Activated CD8-positive, alpha-beta memory T cell treated with anti-CD3 and anti-CD28 coated beads, Interleukin-2, amount 10 ng/mL, durations not matched to agents 7 days and 5 days (primary cell): ENCODE measurements at regions not wholly inside any gene's neighbourhood (a gene's known extent, or its start where the extent isn't known, plus 50 kb on each side); places are given as distances from the start of the nearest gene placed in this dataset.

ENCODE experiments used
- ATAC-seq: fragments of 150-1000 bp; cut with Tn5 transposase; one replicate; pipeline ENCODE4 v1.10.0; 2021; ENCODE audit warnings: moderate library complexity
- CTCF ChIA-PET: fragments of 350-600 bp; sonication (Branson Sonifier 250); formaldehyde crosslinking; loops from one replicate; lab custom pipeline; 2021; ENCODE audit warnings: antibody characterized with exemption; lab: Charles Lee
- DNase-seq: peaks from one replicate; pipeline ENCODE4 v3.0.0-alpha.2; 2020
- H3K27ac Mint-ChIP-seq: one replicate; pipeline ENCODE4 v1.8.0; 2021; ENCODE audit warnings: mild to moderate bottlenecking, mixed read lengths
- H3K27me3 Mint-ChIP-seq: one replicate; pipeline ENCODE4 v1.8.0; 2021; ENCODE audit warnings: mixed read lengths
- H3K36me3 Mint-ChIP-seq: one replicate; pipeline ENCODE4 v1.8.0; 2021; ENCODE audit warnings: mild to moderate bottlenecking, mixed read lengths
- H3K4me1 Mint-ChIP-seq: one replicate; pipeline ENCODE4 v1.8.0; 2021; ENCODE audit warnings: mixed read lengths
- H3K4me3 Mint-ChIP-seq: one replicate; pipeline ENCODE4 v1.8.0; 2021; ENCODE audit warnings: mild to moderate bottlenecking, moderate library complexity, mixed read lengths
- H3K9me3 Mint-ChIP-seq: one replicate; pipeline ENCODE4 v1.8.0; 2022; ENCODE audit warnings: low read depth, mixed read lengths

DNA sequence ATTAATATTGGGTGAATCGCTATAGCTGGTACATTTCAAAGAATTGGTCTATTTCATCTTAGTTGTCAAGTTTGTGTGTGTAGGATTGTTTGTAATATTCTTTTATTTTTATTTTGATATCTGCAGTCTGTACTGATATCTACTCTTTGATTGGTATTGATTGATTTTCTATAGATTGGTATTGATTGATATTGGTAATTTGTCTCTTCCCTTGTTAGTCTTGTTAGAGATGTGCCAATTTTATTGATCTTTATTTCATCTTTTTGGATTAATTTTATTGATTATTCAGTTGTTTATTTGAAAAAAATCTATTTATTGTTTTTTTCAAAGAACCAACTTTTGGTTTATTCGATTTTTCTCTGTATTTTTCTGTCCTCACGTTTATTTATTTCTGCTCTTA lies 61.4 kb downstream of the TM2D3 start:
- no peak overlapping the region for H3K4me3 Mint-ChIP-seq
- no peaks in the 10 kb centered on the region for H3K9me3 Mint-ChIP-seq
- H3K4me1 Mint-ChIP-seq: no peaks in the 10 kb centered on the region
- no peaks in the 10 kb centered on the region for H3K36me3 Mint-ChIP-seq
- CTCF ChIA-PET: no interaction called here
- DNase-seq (no peak), ATAC-seq (no peak)
- H3K27ac Mint-ChIP-seq: no peak overlapping the region
- peaks cover 47% of the 10 kb centered on the region for H3K27me3 Mint-ChIP-seq

- Mint-ChIP-seq H3K9me3 (no peaks in the 10 kb centered on the region), H3K36me3 (no peaks in the 10 kb centered on the region), H3K4me1 (no peaks in the 10 kb centered on the region), H3K4me3 (no peak overlapping the region), H3K27ac (no peak overlapping the region), H3K27me3 (peaks cover 36% of the 10 kb centered on the region)
- DNase-seq (no peak), ATAC-seq (no peak)
- CTCF ChIA-PET: no interaction called here
Measured at GRCh38 chr15:101583284-101583683, 68.9 kb downstream of the TM2D3 start.

GRCh38 chr15:101580431-101580830 lies 71.8 kb downstream of the TM2D3 start:
- Mint-ChIP-seq H3K4me1 (no peaks in the 10 kb centered on the region), H3K9me3 (no peaks in the 10 kb centered on the region), H3K27me3 (peaks cover 20% of the 10 kb centered on the region), H3K36me3 (no peaks in the 10 kb centered on the region), H3K27ac (no peak overlapping the region), H3K4me3 (no peak overlapping the region)
- no peak for DNase-seq
- ATAC-seq: no peak
- CTCF ChIA-PET: no interaction called here

GRCh38 chr15:101579631-101580163 lies 72.5 kb downstream of the TM2D3 start:
- Mint-ChIP-seq H3K4me3 (no peak overlapping the region), H3K36me3 (no peaks in the 10 kb centered on the region), H3K4me1 (no peaks in the 10 kb centered on the region), H3K9me3 (no peaks in the 10 kb centered on the region), H3K27me3 (peaks cover 20% of the 10 kb centered on the region), H3K27ac (no peak overlapping the region)
- CTCF ChIA-PET: interaction anchor here (0.7 kb wide), 1 partner anchor 571 kb away, joined by 3 read pairs; no protein-coding TSS in a partner anchor
- ATAC-seq (no peak), DNase-seq (no peak)

GRCh38 chr15:101578443-101578894 lies 73.7 kb downstream of the TM2D3 start:
- no peaks in the 10 kb centered on the region for H3K4me1 Mint-ChIP-seq
- ATAC-seq: no peak

DNA sequence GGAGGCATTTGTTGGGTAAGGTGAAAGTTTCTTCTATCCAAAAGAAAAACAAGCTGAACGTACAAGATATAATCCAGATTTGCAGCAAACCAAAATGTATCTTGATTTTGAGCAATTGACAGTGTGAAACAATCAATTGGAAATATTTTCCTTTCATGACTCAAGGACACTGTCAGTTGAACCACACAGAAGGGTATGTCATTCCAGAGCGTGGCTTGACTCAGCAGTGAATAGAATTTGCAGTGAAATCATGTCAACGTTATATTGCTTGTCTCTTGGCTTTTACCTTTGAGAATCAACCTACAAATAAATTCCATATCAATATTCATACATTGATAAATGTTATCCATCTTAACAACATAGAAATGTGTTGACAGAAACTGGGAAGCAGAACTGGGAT lies 78.2 kb downstream of the TM2D3 start:
- Mint-ChIP-seq H3K27me3 (peaks cover 15% of the 10 kb centered on the region), H3K36me3 (no peaks in the 10 kb centered on the region), H3K4me3 (no peak overlapping the region), H3K27ac (no peak overlapping the region), H3K9me3 (no peaks in the 10 kb centered on the region), H3K4me1 (no peaks in the 10 kb centered on the region)
- ATAC-seq: no peak
- CTCF ChIA-PET: no interaction called here
- no peak for DNase-seq

More at GRCh38 chr15:101578443-101578894, 73.7 kb downstream of the TM2D3 start:
- no peaks in the 10 kb centered on the region for H3K36me3 Mint-ChIP-seq
- no peak for DNase-seq
- H3K9me3 Mint-ChIP-seq: no peaks in the 10 kb centered on the region
- H3K27ac Mint-ChIP-seq: no peak overlapping the region
- CTCF ChIA-PET: no interaction called here
- H3K4me3 Mint-ChIP-seq: no peak overlapping the region
- H3K27me3 Mint-ChIP-seq: peaks cover 27% of the 10 kb centered on the region

DNA sequence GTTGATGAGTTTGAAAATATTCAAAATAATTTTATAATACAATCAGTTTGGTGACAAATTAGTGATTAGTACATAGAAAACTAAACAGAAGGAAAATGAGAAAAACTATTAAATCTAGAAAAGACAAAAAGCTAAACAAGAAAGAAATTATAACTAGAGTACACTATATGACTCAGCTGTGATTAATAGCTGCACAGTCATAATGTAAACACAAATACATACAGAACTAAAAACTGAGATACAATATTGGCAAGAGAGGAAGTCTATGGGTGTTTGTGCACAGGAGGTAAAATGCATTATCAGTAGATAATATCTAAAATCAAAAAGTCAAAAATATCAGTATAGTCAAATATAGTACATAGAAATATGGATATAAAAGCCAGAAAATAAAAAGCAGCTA lies 80.7 kb upstream of the PCSK6 start:
- Mint-ChIP-seq H3K27ac (no peak overlapping the region), H3K4me1 (no peaks in the 10 kb centered on the region), H3K4me3 (no peak overlapping the region), H3K27me3 (peaks cover 13% of the 10 kb centered on the region), H3K36me3 (no peaks in the 10 kb centered on the region), H3K9me3 (no peaks in the 10 kb centered on the region)
- CTCF ChIA-PET: no interaction called here
- DNase-seq (no peak), ATAC-seq (no peak)

- H3K27me3 Mint-ChIP-seq: peaks cover 14% of the 10 kb centered on the region
- H3K36me3 Mint-ChIP-seq: no peaks in the 10 kb centered on the region
- no peaks in the 10 kb centered on the region for H3K4me1 Mint-ChIP-seq
- CTCF ChIA-PET: no interaction called here
- ATAC-seq (no peak), DNase-seq (no peak)
- H3K9me3 Mint-ChIP-seq: no peaks in the 10 kb centered on the region
- no peak overlapping the region for H3K27ac Mint-ChIP-seq
- no peak overlapping the region for H3K4me3 Mint-ChIP-seq
Measured at GRCh38 chr15:101568821-101569555, 79.5 kb upstream of the PCSK6 start.

DNA sequence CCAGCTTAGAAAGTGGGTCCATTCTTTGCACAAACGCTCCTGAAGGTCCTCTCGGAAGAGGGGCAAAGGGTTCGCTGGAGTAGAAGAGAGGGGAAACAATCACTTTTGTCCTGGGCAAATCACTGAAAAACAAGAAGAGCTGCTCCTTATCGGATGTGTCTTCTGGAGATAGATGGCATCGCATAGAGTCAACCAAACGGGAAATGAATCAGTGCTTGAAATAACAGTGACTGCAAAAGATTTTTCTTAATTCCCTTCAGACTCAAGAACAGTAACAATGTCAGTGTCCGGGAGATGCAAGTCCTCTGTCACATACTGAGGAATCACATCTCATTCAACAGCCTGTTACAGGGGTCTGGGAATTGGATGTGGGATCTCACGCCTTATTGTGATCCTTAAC lies 78.8 kb upstream of the PCSK6 start:
- Mint-ChIP-seq H3K36me3 (no peaks in the 10 kb centered on the region), H3K9me3 (no peaks in the 10 kb centered on the region), H3K4me1 (no peaks in the 10 kb centered on the region), H3K27ac (no peak overlapping the region), H3K4me3 (no peak overlapping the region), H3K27me3 (peaks cover 8% of the 10 kb centered on the region)
- ATAC-seq (no peak), DNase-seq (no peak)
- CTCF ChIA-PET: no interaction called here

GRCh38 chr15:101566748-101567488 lies 77.4 kb upstream of the PCSK6 start:
- Mint-ChIP-seq H3K27me3 (peaks cover 4% of the 10 kb centered on the region), H3K27ac (no peak overlapping the region)
- CTCF ChIA-PET: no interaction called here

DNA sequence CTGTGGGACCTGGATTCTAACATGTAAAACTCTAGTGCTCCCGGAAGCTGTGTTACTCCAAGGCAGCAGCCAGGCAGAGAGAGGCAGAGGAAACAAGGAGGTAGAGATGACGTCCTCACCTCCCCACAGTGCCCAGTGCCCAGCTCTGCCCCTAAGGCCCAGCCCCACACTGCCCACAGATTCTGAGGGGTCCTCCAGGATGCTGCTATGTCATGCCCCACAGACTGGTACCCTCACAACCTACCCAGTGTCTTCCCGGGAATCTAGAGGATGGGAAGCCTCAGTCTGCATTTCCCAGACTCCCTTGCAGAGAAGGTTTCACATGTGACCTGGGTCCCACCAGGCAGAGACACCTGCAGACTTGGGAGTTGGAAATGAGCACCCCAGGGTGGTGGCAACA lies 75.9 kb upstream of the PCSK6 start:
- Mint-ChIP-seq H3K4me3 (no peak overlapping the region), H3K4me1 (no peaks in the 10 kb centered on the region), H3K27me3 (peaks cover 4% of the 10 kb centered on the region), H3K9me3 (no peaks in the 10 kb centered on the region), H3K36me3 (no peaks in the 10 kb centered on the region), H3K27ac (no peak overlapping the region)
- DNase-seq (no peak), ATAC-seq (no peak)
- CTCF ChIA-PET: no interaction called here

More at GRCh38 chr15:101566748-101567488, 77.4 kb upstream of the PCSK6 start:
- ATAC-seq (no peak), DNase-seq (no peak)
- Mint-ChIP-seq H3K36me3 (no peaks in the 10 kb centered on the region), H3K9me3 (no peaks in the 10 kb centered on the region), H3K4me3 (no peak overlapping the region), H3K4me1 (no peaks in the 10 kb centered on the region)

DNA sequence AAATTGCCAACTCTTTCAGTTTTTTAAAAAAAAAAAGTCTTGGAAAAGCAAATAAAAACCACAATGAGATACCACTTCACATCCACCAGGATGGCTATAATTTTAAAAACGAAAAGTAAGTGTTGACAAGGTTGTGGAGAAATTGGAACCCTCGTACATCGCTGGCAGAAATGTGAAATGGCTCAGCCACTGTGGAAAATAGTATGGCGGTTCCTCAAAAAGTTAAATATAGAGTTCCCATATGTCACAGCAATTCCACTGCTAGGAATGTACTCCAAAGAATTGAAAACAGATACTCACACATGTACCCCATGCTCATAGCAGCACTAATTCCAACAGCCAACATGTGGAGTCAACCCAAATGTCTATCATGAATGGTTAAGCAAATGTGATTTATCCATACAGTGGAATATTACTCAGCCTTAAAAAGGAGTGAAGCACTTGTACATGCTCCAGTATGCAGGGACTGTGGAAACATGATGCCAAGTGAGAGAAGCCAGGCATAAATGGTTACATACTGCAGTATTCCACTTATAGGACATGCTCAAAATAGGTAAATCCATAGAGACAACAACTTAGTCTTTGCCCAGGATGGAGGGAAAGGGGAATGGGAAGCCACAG lies 73.8 kb upstream of the PCSK6 start:
- Mint-ChIP-seq H3K27me3 (peaks cover 10% of the 10 kb centered on the region), H3K27ac (no peak overlapping the region), H3K36me3 (no peaks in the 10 kb centered on the region), H3K4me3 (no peak overlapping the region), H3K4me1 (no peaks in the 10 kb centered on the region), H3K9me3 (no peaks in the 10 kb centered on the region)
- ATAC-seq (no peak), DNase-seq (no peak)
- CTCF ChIA-PET: no interaction called here

GRCh38 chr15:101562428-101563059 lies 73.0 kb upstream of the PCSK6 start:
- Mint-ChIP-seq H3K36me3 (no peaks in the 10 kb centered on the region), H3K4me1 (no peaks in the 10 kb centered on the region), H3K9me3 (no peaks in the 10 kb centered on the region), H3K4me3 (no peak overlapping the region), H3K27ac (no peak overlapping the region), H3K27me3 (peaks cover 10% of the 10 kb centered on the region)
- no peak for ATAC-seq
- peak; percentile 33 for DNase-seq
- CTCF ChIA-PET: no interaction called here
